ENCODE measurements at regions not wholly inside any gene's neighbourhood (a gene's known extent, or its start where the extent isn't known, plus 50 kb on each side); places are given as distances from the start of the nearest gene placed in this dataset.

DNA sequence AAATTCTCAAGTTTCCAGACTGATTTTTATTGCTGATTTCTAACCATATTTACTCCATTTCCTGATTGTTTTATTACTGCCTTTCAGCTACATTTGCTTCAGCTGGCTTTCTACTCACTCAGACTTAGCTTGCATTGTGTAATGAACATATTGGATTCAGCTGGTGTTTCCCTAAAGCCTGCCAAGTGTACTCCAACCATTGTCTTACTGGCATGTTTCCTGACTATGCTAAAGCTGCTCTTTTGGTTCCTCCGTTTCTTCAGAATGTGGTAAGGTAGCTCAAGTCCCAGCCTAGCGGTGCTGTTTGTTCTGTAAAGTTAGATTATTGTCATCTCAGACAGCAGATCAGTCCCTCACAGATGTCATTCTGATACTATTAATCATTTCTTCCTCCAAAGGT is 53.1 kb upstream of the GLRA2 start:
- DNase-seq (ENCODE audit: low spot score) = no peak

- DNase-seq (ENCODE audit: low spot score) = no peak
These were observed 79.6 kb upstream of the GLRA2 start for GRCh38 chrX:14449773-14450172.

DNA sequence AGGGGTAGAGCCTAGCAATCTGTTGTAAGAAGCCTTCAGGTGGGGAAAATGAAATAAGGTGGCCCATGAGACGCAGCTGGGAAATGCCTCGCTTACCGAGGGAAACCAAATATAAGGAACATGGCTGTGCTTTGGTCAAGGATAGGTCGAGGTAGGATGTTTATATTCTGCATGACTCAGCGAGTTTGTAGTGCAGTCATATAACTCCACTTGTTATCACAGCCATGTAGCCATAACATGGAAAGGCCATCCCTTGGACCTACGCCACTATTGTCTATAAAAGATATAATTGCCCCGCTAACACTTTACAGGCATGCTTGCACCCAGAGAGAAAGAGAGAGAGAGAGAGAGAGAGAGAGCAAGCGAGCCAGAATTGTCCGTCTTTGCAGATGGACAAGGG is 80.9 kb upstream of the GLRA2 start:
- no peak for DNase-seq (ENCODE audit: low spot score)

DNA sequence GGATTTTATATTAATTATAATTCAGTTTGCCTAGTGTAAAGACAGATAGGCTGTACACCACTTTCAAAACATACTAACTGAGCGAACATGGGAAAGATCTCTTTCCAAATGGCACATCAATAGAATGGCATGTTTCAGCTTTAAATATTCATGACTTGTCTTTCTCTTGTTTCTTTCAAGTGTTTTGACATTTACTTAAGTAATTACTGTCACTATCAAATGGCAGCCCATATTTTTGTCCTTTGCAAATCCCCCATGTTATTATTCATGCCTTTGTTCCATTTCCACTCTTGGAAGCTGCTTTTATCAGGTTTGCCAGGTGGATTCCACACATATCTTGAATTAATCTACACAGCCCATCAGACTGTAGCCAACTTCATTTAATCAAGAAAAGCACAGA is 89.2 kb upstream of the GLRA2 start:
- DNase-seq (ENCODE audit: low spot score) = no peak

DNA sequence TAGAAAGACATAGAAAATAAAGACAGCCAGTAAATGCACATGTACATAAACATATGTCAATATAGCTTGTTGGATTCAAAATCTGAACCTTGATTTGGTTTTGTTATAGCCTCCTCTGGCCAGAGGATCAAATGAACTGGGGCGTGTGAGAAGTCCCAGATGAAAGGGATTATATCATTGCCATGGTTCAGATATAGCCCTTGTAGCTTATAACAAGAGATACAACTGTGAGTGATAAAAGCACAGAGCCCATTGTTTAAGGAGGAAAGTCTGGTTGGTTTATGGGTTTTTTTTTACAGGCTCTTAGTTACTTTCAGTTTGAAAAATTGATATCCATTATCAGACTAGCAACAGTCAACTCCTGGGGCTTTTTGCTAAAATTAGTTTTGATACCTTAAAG is 101.7 kb upstream of the GLRA2 start:
- no peak for DNase-seq (ENCODE audit: low spot score)

- DNase-seq (ENCODE audit: low spot score) = no peak
These were observed 108.5 kb upstream of the GLRA2 start for GRCh38 chrX:14420841-14421240.

DNA sequence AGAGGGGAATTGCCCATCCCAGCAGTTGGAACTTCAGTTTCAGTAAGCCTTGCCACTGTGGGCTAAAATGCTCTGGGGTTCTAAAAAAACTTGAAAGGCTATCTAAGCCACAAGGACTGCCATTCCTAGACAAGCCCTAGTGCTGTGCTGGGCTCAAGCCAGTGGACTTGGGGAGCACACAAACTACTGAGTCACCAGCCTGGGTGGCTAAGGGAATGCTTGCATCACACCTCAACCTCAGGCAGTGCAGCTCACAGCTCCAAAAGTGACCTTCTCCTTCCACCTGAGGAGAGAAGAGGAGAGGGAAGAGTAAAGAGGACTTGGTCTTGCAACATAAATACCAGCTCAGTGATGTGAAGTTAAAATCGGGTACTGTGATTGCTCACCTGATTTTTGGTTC is 116.7 kb upstream of the GLRA2 start:
- no peak for DNase-seq (ENCODE audit: low spot score)

DNA sequence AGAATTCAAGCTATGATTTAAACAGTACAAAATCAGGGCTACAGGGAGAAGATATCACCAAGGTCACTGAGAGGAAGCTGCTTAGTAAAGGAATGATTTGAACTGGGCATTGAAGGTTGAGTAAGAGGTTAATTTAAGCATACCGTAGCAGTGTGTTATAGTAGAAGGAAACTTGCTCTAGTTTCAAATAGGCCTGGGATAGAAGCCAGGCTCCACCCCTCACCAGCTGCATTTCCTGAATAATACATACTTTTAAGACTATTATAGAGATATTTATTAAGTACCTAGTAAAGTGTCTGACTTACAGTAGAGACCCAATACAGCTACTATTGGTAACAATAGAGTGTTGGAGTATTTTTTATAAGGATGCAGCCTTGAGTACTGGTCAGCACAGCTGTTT is 118.0 kb upstream of the GLRA2 start:
- no peak for DNase-seq (ENCODE audit: low spot score)

DNA sequence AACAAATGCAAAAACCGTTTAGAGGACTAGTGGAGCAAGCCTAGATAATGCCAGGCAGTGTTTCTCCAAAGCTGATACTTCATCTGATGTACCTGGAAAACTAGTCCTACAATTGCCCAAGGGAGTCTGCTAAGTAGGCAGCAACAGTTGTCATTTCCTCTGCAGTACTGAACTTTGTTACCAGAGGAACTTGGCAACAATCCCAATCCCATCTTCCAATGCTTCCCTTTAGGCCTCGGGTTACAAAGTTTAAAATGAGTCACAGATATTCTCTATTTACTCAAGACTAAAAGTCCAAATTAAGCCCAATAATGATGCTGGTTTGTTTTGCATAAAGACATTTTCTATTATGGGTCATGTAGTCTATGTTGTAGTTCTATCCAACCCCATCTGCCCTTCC is 120.0 kb upstream of the GLRA2 start:
- DNase-seq (ENCODE audit: low spot score) = no peak

- DNase-seq (ENCODE audit: low spot score) = no peak
These were observed 123.1 kb upstream of the GLRA2 start for GRCh38 chrX:14406225-14406624.

GRCh38 chrX:14398725-14399124 is 130.6 kb upstream of the GLRA2 start:
- no peak for DNase-seq (ENCODE audit: low spot score)

- DNase-seq (ENCODE audit: low spot score) = no peak
These were observed 139.7 kb upstream of the GLRA2 start for GRCh38 chrX:14389682-14390081.

DNA sequence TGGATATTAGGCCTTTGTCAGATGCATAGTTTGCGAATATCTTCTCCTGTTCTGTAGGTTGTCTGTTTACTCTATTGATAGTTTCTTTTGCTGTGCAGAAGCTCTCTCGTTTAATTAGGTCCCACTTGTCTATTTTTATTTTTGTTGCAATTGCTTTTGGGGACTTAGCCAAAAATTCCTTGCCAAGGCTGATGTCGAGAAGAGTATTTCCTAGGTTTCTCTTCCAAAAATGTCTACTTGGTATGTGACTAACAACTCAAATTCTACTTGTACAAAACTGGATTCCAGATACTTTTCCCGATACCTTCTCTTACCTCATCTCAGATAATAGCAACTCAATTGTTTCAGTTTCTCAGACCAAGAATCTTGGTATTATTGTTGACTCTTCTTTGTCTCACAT is 142.4 kb upstream of the GLRA2 start:
- DNase-seq (ENCODE audit: low spot score) = no peak

GRCh38 chrX:14380044-14380443 is 149.3 kb upstream of the GLRA2 start:
- no peak for DNase-seq (ENCODE audit: low spot score)

DNA sequence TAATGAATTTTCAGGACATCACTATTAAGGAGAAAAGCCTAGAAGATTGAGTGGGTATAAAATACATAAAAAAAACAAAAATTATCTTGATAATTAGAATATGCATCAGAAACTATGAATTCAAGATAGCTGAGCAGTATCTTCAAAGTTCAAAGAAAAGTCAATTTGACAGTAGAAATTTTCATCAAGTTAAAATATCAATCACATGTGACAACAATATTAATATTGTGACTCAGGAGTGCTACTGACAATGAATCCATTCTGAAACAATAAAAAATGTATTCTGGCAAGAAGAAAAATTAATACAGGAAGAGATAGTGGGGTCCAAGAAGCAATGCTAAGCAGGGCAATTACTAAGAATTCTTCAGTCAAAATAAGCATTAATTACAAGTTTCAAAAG is 151.9 kb upstream of the GLRA2 start:
- DNase-seq (ENCODE audit: low spot score) = no peak

DNA sequence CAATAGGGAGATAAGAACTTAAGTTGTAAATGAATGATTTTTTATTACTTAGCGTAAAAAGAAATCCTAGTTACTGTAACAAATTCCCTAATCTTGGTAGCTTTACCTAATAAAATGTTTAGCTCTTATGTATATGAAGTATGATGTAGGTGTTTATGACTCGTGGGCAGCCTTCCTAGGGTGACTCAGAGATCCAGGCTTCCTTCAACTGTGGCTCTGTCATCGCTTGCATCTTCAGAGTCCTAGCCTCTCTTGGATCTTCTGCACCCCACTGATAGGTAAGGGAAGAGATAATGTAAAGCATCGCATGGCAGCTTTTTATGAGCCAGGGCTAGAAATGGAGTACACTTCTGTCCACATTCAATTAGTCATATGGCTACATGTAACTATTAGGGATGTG is 165.6 kb upstream of the GLRA2 start:
- no peak for DNase-seq (ENCODE audit: low spot score)

- DNase-seq (ENCODE audit: low spot score) = no peak
These were observed 166.6 kb upstream of the GLRA2 start for GRCh38 chrX:14362721-14363120.

DNA sequence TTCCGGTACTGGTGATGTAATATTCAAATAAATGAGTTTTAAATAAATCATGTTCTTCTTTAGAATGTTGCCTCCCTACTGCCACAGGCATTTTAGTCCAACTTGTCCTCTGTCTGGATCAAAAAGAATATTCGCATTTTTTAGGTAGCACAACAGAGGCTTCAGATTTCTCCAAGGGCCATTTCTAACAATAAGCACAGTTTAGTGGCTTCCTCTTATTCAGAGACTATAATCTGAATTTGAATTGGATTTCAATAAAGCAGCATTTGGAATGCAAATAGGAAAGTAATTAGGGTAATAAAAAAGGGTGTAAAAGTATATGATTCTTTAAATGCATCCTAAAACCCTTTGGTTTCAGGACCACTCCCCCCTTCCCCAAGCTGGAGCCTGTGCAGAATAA is 167.9 kb upstream of the GLRA2 start:
- DNase-seq (ENCODE audit: low spot score) = no peak

- no peak for DNase-seq (ENCODE audit: low spot score)
These were observed 169.6 kb upstream of the GLRA2 start for GRCh38 chrX:14359727-14360126.

DNA sequence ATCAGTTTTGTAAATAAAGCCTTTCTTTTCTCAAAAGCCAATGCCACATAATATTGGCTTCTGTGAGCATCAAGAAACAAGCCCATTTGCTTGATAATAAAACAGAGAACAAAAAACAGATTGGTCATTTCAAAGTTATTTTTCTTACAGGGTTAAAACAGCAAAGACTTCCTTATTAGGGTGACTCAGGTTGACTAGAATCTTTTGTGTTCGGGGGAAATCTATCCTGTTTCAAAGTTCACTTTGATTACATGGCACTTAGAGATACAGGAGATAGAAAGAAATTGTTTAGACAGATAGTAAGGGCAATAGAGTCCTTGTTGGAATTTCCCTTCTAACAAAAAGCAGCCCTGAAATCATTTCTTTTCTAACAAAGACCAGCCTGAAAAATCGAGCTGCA is 170.0 kb upstream of the GLRA2 start:
- no peak for DNase-seq (ENCODE audit: low spot score)

- DNase-seq (ENCODE audit: low spot score) = no peak
These were observed 172.0 kb upstream of the GLRA2 start for GRCh38 chrX:14357314-14357713.

- no peak for DNase-seq (ENCODE audit: low spot score)
These were observed 172.9 kb upstream of the GLRA2 start for GRCh38 chrX:14356401-14356800.

DNA sequence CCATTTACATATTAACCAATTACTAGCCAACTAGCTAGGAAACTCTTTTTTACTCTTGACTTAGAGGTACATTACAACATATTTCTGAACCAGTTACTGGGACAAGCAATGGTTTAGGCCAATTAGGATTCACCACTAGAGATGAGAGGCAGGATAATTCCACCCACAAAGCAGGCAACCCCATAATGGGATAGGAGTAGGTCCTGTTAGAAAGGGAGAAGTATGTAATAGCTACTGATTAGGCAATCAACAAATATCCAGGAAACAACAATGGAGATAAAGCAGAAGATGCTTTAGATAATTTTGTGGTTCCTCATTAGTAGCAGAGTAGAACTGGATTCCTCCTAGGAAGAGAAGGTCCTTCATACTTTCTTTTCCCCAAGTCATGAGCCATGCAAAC is 173.8 kb upstream of the GLRA2 start:
- DNase-seq (ENCODE audit: low spot score) = no peak

- no peak for DNase-seq (ENCODE audit: low spot score)
These were observed 174.8 kb upstream of the GLRA2 start for GRCh38 chrX:14354521-14354920.

GRCh38 chrX:14352511-14352910 is 176.8 kb upstream of the GLRA2 start:
- DNase-seq (ENCODE audit: low spot score) = no peak

Measured in putamen (tissue), 1 donor.